ENCODE measurements at regions not wholly inside any gene's neighbourhood (a gene's known extent, or its start where the extent isn't known, plus 50 kb on each side); places are given as distances from the start of the nearest gene placed in this dataset.

DNA sequence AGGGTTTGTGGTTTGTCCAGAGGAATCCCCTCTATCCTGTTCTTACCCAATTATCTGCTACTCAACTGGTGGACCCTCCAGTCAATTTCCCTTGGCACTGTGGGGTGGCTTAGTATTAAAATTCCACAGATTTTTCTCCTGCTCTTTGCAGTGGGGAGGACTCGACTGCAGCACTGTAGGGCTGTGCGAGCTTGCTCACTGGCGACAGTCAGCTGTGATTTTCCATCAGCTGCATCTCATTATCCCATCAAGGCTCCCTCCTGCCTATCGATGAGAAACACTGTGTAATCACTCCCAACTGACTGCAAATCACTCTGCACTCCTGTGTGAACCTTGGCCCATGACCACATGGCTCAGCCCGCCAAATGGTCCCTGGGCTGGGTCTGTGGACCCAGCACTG is 90.5 kb upstream of the MAF start:
- no peak for TF ChIP-seq GATA2 (IDR thresholded peaks at IDR 0.05; ENCODE audit: low read depth, low read length)
- TF ChIP-seq GATA3 (IDR thresholded peaks at IDR 0.05; ENCODE audit: low read depth, low read length) = no peak
